HCT116 (cell line): ENCODE measurements at regions not wholly inside any gene's neighbourhood (a gene's known extent, or its start where the extent isn't known, plus 50 kb on each side); places are given as distances from the start of the nearest gene placed in this dataset.

Experiments used
- ATAC-seq: fragments of 200-7000 bp; cut with Tn5 transposase; 2 replicates; pipeline ENCODE4 v1.9.1; 2020; ENCODE audit warnings: mild to moderate bottlenecking, moderate library complexity
- BruUV-seq: library from RNA; stranded (reverse); fragments of 400-500 nt; replicated peaks from 2 replicates; lab custom pipeline; 2021; lab: Mats Ljungman, UMichigan
- CTCF ChIA-PET: fragments of 300-600 bp; sonication (Branson Sonifier 250); formaldehyde crosslinking; loops from one replicate; lab custom pipeline; 2021; ENCODE audit warnings: antibody characterized with exemption; lab: Charles Lee
- POLR2A ChIA-PET: fragments of 300-600, 350-600 bp; sonication (Branson Sonifier 250); formaldehyde crosslinking; loops from one replicate; lab custom pipeline; 2021; ENCODE audit warnings: antibody characterized with exemption; lab: Charles Lee
- RAD21 ChIA-PET, 2 experiments: fragments of 300-600 bp; sonication (Branson Sonifier 250); formaldehyde crosslinking; loops; one replicate each; lab custom pipeline; 2023; ENCODE audit warnings: low total read pairs in 2 of 2; ENCODE audit not compliant: uncharacterized antibody in 2 of 2, unreplicated experiment in 2 of 2, low non-redundant PET in 1 of 2; lab: Charles Lee
- DNase-seq: peaks from one replicate; pipeline ENCODE4 v3.0.0-alpha.2; 2010; ENCODE audit warnings: low read depth, low spot score
- H2AFZ ChIP-seq: fragments of 200-600 bp; shearing (Covaris generic), sonication (generic); 2 replicates; pipeline ENCODE4 v1.6.1; 2017; ENCODE audit warnings: low read depth, mixed run types, mixed read lengths, antibody characterized with exemption, low read length; ENCODE audit not compliant: poor library complexity, severe bottlenecking
- H3K27ac ChIP-seq: 2 replicates; pipeline ENCODE4 v1.5.1; 2012; ENCODE audit warnings: low read depth, low read length
- H3K27me3 ChIP-seq: fragments of 200-600 bp; sonication (generic); 2 replicates; pipeline ENCODE4 v1.6.1; 2016; ENCODE audit warnings: mixed run types, low read length, mixed read lengths; ENCODE audit not compliant: insufficient read depth
- H3K36me3 ChIP-seq, 2 experiments: fragments of 200-500 bp in 1 of 2; fragments of 200-600 bp in 1 of 2; sonication (Bioruptor generic) in 1 of 2; sonication (generic) in 1 of 2; 2 replicates each; pipeline versions ENCODE4 v1.5.1 to v1.6.1; 2014 to 2016; ENCODE audit warnings: low read length in 2 of 2, inconsistent platforms in 1 of 2, mixed read lengths in 1 of 2, mixed run types in 1 of 2; ENCODE audit not compliant: insufficient read depth in 2 of 2, control insufficient read depth in 1 of 2
- H3K4me1 ChIP-seq, 2 experiments: fragments of 200-600 bp in 1 of 2; sonication (generic) in 1 of 2; 2 replicates each; pipeline versions ENCODE4 v1.5.1 to v1.6.1; 2012 to 2017; ENCODE audit warnings: low read length in 2 of 2, inconsistent platforms in 1 of 2, mild to moderate bottlenecking in 1 of 2, mixed read lengths in 1 of 2, mixed run types in 1 of 2, moderate library complexity in 1 of 2; ENCODE audit not compliant: insufficient read depth in 2 of 2, control insufficient read depth in 1 of 2
- H3K4me2 ChIP-seq: fragments of 200-600 bp; sonication (generic); 2 replicates; pipeline ENCODE4 v1.6.1; 2017; ENCODE audit warnings: mixed run types, low read length, mixed read lengths
- H3K4me3 ChIP-seq, 2 experiments: fragments of 200-600 bp in 1 of 2; sonication (generic) in 1 of 2; replicated peaks in 1 of 2; 2 replicates each; pipeline ENCODE4 v1.5.1; 2011 to 2016; ENCODE audit warnings: low read length in 2 of 2, control low read depth in 1 of 2, low read depth in 1 of 2, mild to moderate bottlenecking in 1 of 2, mixed read lengths in 1 of 2, mixed run types in 1 of 2
- H3K79me2 ChIP-seq: fragments of 200-600 bp; sonication (generic); 2 replicates; pipeline ENCODE4 v1.6.1; 2017; ENCODE audit warnings: mild to moderate bottlenecking, mixed run types, low read length, moderate library complexity, mixed read lengths; ENCODE audit not compliant: insufficient read depth
- H3K9ac ChIP-seq: fragments of 200-600 bp; sonication (generic); 2 replicates; pipeline ENCODE4 v1.6.1; 2016; ENCODE audit warnings: low read length, mixed read lengths
- H3K9me2 ChIP-seq: fragments of 200-600 bp; sonication (generic), shearing (Covaris generic); 2 replicates; pipeline ENCODE4 v1.6.1; 2017; ENCODE audit warnings: mixed run types, mild to moderate bottlenecking, moderate library complexity; ENCODE audit not compliant: insufficient read depth
- H3K9me3 ChIP-seq, 2 experiments: fragments of 200-500 bp in 1 of 2; fragments of 200-600 bp in 1 of 2; sonication (Bioruptor generic) in 1 of 2; sonication (generic) in 1 of 2; 2 replicates each; pipeline ENCODE4 v1.6.1; 2014 to 2017; ENCODE audit warnings: low read length in 2 of 2, mixed read lengths in 2 of 2, inconsistent platforms in 1 of 2, low read depth in 1 of 2, mild to moderate bottlenecking in 1 of 2, mixed run types in 1 of 2, moderate library complexity in 1 of 2; ENCODE audit not compliant: control insufficient read depth in 1 of 2, insufficient read depth in 1 of 2
- H4K20me1 ChIP-seq: fragments of 200-600 bp; sonication (generic), shearing (Covaris generic); 2 replicates; pipeline ENCODE4 v1.6.1; 2017; ENCODE audit warnings: mixed run types, mild to moderate bottlenecking, moderate library complexity; ENCODE audit not compliant: insufficient read depth
- CBX3 ChIP-seq: IDR thresholded peaks from 2 replicates; pipeline ENCODE4 v1.6.1; 2012; ENCODE audit warnings: low read depth
- CEBPB ChIP-seq: IDR thresholded peaks from 2 replicates; pipeline ENCODE4 v1.6.1; 2012; ENCODE audit warnings: low read depth
- EGR1 ChIP-seq: IDR thresholded peaks from 2 replicates; pipeline ENCODE4 v1.6.1; 2012; ENCODE audit warnings: low read depth
- ELF1 ChIP-seq: IDR thresholded peaks from 2 replicates; pipeline ENCODE4 v1.6.1; 2012; ENCODE audit warnings: low read depth, borderline replicate concordance
- EZH2 ChIP-seq: fragments of 200-600 bp; sonication (generic); IDR thresholded peaks from 2 replicates; pipeline ENCODE4 v1.6.1; 2017; ENCODE audit warnings: antibody characterized with exemption, mixed run types
- EZH2phosphoT487 ChIP-seq: fragments of 200-600 bp; IDR thresholded peaks from 2 replicates; pipeline ENCODE4 v1.6.1; 2018; ENCODE audit warnings: antibody characterized with exemption, borderline replicate concordance
- FOSL1 ChIP-seq: IDR thresholded peaks from 2 replicates; pipeline ENCODE4 v1.6.1; 2012; ENCODE audit warnings: low read depth
- JUND ChIP-seq: IDR thresholded peaks from 2 replicates; pipeline ENCODE4 v1.6.1; 2012
- POLR2A ChIP-seq: IDR thresholded peaks from 2 replicates; pipeline ENCODE4 v1.7.0; 2011; ENCODE audit warnings: borderline replicate concordance; ENCODE audit not compliant: insufficient read depth, insufficient read length; ENCODE audit errors: extremely low read depth
- POLR2AphosphoS5 ChIP-seq: IDR thresholded peaks from 2 replicates; pipeline ENCODE4 v1.6.1; 2011; ENCODE audit warnings: mild to moderate bottlenecking, low read depth, low read length, moderate library complexity
- RAD21 ChIP-seq: IDR thresholded peaks from 2 replicates; pipeline ENCODE4 v1.6.1; 2012; ENCODE audit warnings: low read depth, mild to moderate bottlenecking
- SIN3A ChIP-seq: IDR thresholded peaks from 2 replicates; pipeline ENCODE4 v1.6.1; 2012; ENCODE audit warnings: low read depth
- TCF7L2 ChIP-seq: IDR thresholded peaks from 2 replicates; pipeline ENCODE4 v1.7.0; 2011; ENCODE audit warnings: borderline replicate concordance, inconsistent platforms; ENCODE audit not compliant: insufficient read depth, insufficient read length; ENCODE audit errors: extremely low read depth
- YY1 ChIP-seq: IDR thresholded peaks from 2 replicates; pipeline ENCODE4 v1.6.1; 2011; ENCODE audit warnings: low read length, low read depth, moderate library complexity, mild to moderate bottlenecking; ENCODE audit not compliant: insufficient replicate concordance; ENCODE audit errors: extremely low read depth
- ZFX ChIP-seq: fragments of 450-650 bp; IDR thresholded peaks from 2 replicates; pipeline ENCODE4 v1.6.1; 2017
- ZNF274 ChIP-seq: fragments of 200-500 bp; sonication (Bioruptor generic); IDR thresholded peaks from 2 replicates; pipeline ENCODE4 v1.6.1; 2014; ENCODE audit warnings: mild to moderate bottlenecking, low read depth, low read length, inconsistent platforms
- intact Hi-C: fragments of 100-400 bp; cut with micrococcal nuclease; formaldehyde crosslinking; loops from 2 replicates; pipeline ENCODE4 v1.10.0; 2022
- TF ChIP-seq, protein P1 (sequence below), 3 experiments: fragments of 200-600 bp in 1 of 3; sonication (generic) in 1 of 3; IDR thresholded peaks in 2 of 3; conservative IDR thresholded peaks in 1 of 3; 2 replicates each; pipeline ENCODE4 v1.5.1; 2012 to 2017; ENCODE audit warnings: low read depth in 2 of 3, low read length in 2 of 3, antibody characterized with exemption in 1 of 3, borderline replicate concordance in 1 of 3, control low read depth in 1 of 3, mild to moderate bottlenecking in 1 of 3, mixed read lengths in 1 of 3, mixed run types in 1 of 3, moderate library complexity in 1 of 3; ENCODE audit not compliant: insufficient read depth in 1 of 3
- TF ChIP-seq, protein P2 (sequence below): IDR thresholded peaks from 2 replicates; pipeline ENCODE4 v1.6.1; 2012

GRCh38 chr3:87549208-87549607, 272.8 kb upstream of the POU1F1 start:
- no TSS peak for BruUV-seq
- no peaks in the 10 kb centered on the region for H3K9me3 ChIP-seq
- ChIA-PET RAD21 (no interaction called here), CTCF (no interaction called here)
- H3K4me1 ChIP-seq = no peaks in the 10 kb centered on the region
- no peaks in the 10 kb centered on the region for H3K27me3 ChIP-seq
- no peak for ATAC-seq
- H3K9ac ChIP-seq = no peak overlapping the region
- H3K9me2 ChIP-seq = no peaks in the 10 kb centered on the region
- H3K4me2 ChIP-seq = no peak overlapping the region
- H4K20me1 ChIP-seq = no peaks in the 10 kb centered on the region
- intact Hi-C loops = no loop called here
- no peak overlapping the region for H3K27ac ChIP-seq
- H3K4me3 ChIP-seq = no peak overlapping the region
- no peaks in the 10 kb centered on the region for H3K79me2 ChIP-seq
- TF ChIP-seq SIN3A (no peak), TCF7L2 (no peak), CEBPB (no peak), ELF1 (no peak), CBX3 (no peak), YY1 (no peak)
- TF ChIP-seq, protein P1, sequence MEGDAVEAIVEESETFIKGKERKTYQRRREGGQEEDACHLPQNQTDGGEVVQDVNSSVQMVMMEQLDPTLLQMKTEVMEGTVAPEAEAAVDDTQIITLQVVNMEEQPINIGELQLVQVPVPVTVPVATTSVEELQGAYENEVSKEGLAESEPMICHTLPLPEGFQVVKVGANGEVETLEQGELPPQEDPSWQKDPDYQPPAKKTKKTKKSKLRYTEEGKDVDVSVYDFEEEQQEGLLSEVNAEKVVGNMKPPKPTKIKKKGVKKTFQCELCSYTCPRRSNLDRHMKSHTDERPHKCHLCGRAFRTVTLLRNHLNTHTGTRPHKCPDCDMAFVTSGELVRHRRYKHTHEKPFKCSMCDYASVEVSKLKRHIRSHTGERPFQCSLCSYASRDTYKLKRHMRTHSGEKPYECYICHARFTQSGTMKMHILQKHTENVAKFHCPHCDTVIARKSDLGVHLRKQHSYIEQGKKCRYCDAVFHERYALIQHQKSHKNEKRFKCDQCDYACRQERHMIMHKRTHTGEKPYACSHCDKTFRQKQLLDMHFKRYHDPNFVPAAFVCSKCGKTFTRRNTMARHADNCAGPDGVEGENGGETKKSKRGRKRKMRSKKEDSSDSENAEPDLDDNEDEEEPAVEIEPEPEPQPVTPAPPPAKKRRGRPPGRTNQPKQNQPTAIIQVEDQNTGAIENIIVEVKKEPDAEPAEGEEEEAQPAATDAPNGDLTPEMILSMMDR (IDR thresholded peaks at IDR 0.05 in 2 of 3, conservative IDR thresholded peaks at IDR 0.05 in 1 of 3; ENCODE audit: borderline replicate concordance in 1 of 3, insufficient read depth in 1 of 3, low read depth in 2 of 3, low read length in 2 of 3) = no peak
- TF ChIP-seq, protein P2, sequence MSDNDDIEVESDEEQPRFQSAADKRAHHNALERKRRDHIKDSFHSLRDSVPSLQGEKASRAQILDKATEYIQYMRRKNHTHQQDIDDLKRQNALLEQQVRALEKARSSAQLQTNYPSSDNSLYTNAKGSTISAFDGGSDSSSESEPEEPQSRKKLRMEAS = no peak
- TF ChIP-seq, all 23 proteins: peak for 0
- H3K36me3 ChIP-seq = no peaks in the 10 kb centered on the region
- H2AFZ ChIP-seq = no peak overlapping the region
- POLR2A ChIA-PET = no interaction called here
- no peak for DNase-seq

DNA sequence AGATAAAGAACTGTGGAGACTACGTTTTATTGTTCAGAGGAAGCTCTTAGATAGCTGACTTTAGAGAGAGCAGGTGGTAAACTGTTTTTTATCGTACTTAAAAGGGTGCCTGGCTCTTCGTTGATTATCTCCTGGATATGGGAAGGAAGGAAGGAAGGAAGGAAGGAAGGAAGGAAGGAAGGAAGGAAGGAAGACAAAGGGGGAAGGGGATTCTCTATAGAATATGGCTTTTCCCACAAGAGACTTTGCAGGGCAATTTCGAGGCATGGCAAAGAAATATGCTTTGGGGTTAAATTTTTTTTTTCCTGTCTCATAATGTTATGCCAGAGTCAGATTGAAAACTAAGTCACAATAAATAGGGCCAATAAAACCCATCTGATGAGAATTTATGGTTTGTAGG, 271.9 kb upstream of the POU1F1 start:
- POLR2A ChIA-PET = no interaction called here
- RAD21 ChIA-PET = no interaction called here
- intact Hi-C loops = no loop called here
- DNase-seq (no peak), ATAC-seq (no peak)
- Histone ChIP-seq H3K9me2 (no peaks in the 10 kb centered on the region), H3K79me2 (no peaks in the 10 kb centered on the region), H3K4me1 (no peaks in the 10 kb centered on the region), H3K9ac (no peak overlapping the region), H4K20me1 (no peaks in the 10 kb centered on the region), H3K27me3 (no peaks in the 10 kb centered on the region), H3K4me2 (no peak overlapping the region), H2AFZ (no peak overlapping the region), H3K27ac (no peak overlapping the region), H3K9me3 (no peaks in the 10 kb centered on the region), H3K36me3 (no peaks in the 10 kb centered on the region), H3K4me3 (no peak overlapping the region)
- CTCF ChIA-PET = no interaction called here
- BruUV-seq = no TSS peak
- TF ChIP-seq RAD21 (no peak), EGR1 (no peak), CBX3 (no peak), ZNF274 (no peak), FOSL1 (no peak), ELF1 (no peak), POLR2A (no peak), JUND (no peak), ZFX (no peak), EZH2phosphoT487 (no peak), EZH2 (no peak), POLR2AphosphoS5 (no peak)
- TF ChIP-seq, protein P2 = no peak
- TF ChIP-seq, protein P1 (IDR thresholded peaks at IDR 0.05 in 2 of 3, conservative IDR thresholded peaks at IDR 0.05 in 1 of 3; ENCODE audit: borderline replicate concordance in 1 of 3, insufficient read depth in 1 of 3, low read depth in 2 of 3, low read length in 2 of 3) = no peak
